Psoas muscle (tissue), 7 donors: ENCODE measurements at regions not wholly inside any gene's neighbourhood (a gene's known extent, or its start where the extent isn't known, plus 50 kb on each side); places are given as distances from the start of the nearest gene placed in this dataset.

ENCODE experiments used
- ATAC-seq, 4 donors: fragments of 200-7000 bp; cut with Tn5 transposase; one replicate each; pipeline ENCODE4 v1.9.1; 2020; ENCODE audit warnings: moderate library complexity in 3 of 4, mild to moderate bottlenecking in 2 of 4
- DNase-seq, 2 donors: peaks; one replicate each; pipeline ENCODE4 v3.0.0-alpha.2; 2020
- H3K27ac ChIP-seq: fragments of 200-600 bp; one replicate; pipeline ENCODE4 v1.8.0; 2022
- H3K27me3 ChIP-seq, 3 donors: fragments of 200-600 bp in 1 of 3; one replicate each; pipeline versions ENCODE4 v1.6.1 to v1.8.0; 2013 to 2022; ENCODE audit warnings: low read length in 2 of 3, mild to moderate bottlenecking in 2 of 3, moderate library complexity in 1 of 3; ENCODE audit not compliant: insufficient read depth in 3 of 3
- H3K36me3 ChIP-seq, 2 donors: fragments of 200-600 bp in 1 of 2; one replicate each; pipeline versions ENCODE4 v1.6.1 to v1.8.0; 2013 to 2022; ENCODE audit warnings: low read depth in 1 of 2, mild to moderate bottlenecking in 1 of 2, moderate library complexity in 1 of 2; ENCODE audit not compliant: insufficient read depth in 1 of 2
- H3K4me1 ChIP-seq: fragments of 200-600 bp; one replicate; pipeline ENCODE4 v1.8.0; 2022
- H3K4me3 ChIP-seq: fragments of 200-600 bp; one replicate; pipeline ENCODE4 v1.8.0; 2022; ENCODE audit warnings: mild to moderate bottlenecking
- H3K9me3 ChIP-seq: fragments of 200-600 bp; one replicate; pipeline ENCODE4 v1.8.0; 2022
- WGBS, 3 donors: extraction: QIAGEN DNeasy Blood & Tissue Kit; methylation state at CpG; one replicate each; pipeline versions ENCODE4 v1.1.6 to v1.1.7; 2013; 5-methylcytosine and 5-hydroxymethylcytosine counted together
- intact Hi-C, 2 donors: fragments of 100-400 bp; cut with DNase I; formaldehyde crosslinking; loops; one replicate each; pipeline versions ENCODE4 v1.11.0 to v1.14.2; 2022
- TF ChIP-seq, protein P1 (sequence below): fragments of 200-600 bp; IDR thresholded peaks from one replicate; pipeline ENCODE4 v1.8.0; 2022; ENCODE audit warnings: antibody characterized with exemption
- donor health status: healthy with polysubstance abuse.
- donor health status: DM: no; HTN: no; CAD: no; lungs with moderate emphysema.
- donor health status: Bipolar disorder and iron deficiency.
- donor health status: healthy.
- donor health status: DM: yes; HTN: yes; CAD: no.
- donor health status: DM: no; HTN: no; CAD: no.
- donor health status: DM: yes; HTN: yes; CAD: no.

DNA sequence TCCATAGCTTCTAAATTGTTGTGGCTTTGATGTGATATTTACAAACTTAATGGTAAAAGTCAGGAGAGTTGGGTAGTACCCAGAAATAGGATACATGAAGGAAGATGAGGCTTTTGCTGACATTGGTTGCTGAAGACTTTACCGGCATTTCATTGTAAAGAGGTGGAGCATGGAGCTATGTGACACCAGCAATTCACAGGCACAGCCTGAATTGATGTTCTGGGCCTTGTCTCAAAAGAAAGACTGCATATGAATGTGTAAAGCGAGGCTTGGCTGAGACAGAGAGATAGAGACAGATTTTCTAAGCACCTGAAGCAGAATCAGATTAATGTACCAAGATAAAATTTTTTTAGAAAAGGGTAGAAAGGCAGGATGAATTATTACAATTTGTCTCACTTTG, 864.9 kb upstream of the ID2 start:
- WGBS, 3 donors, result 72 to 78% (median 76%) methylated on average over 2 of the region's 2 CpGs
- intact Hi-C loops, result no loop called here

GRCh38 chr2:7819316-7819715, 862.5 kb upstream of the ID2 start:
- Histone ChIP-seq H3K9me3 (no peaks in the 10 kb centered on the region), H3K36me3 (no peaks in the 10 kb centered on the region), H3K4me1 (no peaks in the 10 kb centered on the region), H3K27ac (no peak overlapping the region), H3K4me3 (no peak overlapping the region), H3K27me3 (peaks cover 0 to 7% (median 4%) of the 10 kb centered on the region in 3 donors)
- ATAC-seq (no peak), DNase-seq (no peak)
- WGBS, 3 donors, result 81 to 88% (median 83%) methylated on average over 5 of the region's 5 CpGs
- TF ChIP-seq, protein P1, sequence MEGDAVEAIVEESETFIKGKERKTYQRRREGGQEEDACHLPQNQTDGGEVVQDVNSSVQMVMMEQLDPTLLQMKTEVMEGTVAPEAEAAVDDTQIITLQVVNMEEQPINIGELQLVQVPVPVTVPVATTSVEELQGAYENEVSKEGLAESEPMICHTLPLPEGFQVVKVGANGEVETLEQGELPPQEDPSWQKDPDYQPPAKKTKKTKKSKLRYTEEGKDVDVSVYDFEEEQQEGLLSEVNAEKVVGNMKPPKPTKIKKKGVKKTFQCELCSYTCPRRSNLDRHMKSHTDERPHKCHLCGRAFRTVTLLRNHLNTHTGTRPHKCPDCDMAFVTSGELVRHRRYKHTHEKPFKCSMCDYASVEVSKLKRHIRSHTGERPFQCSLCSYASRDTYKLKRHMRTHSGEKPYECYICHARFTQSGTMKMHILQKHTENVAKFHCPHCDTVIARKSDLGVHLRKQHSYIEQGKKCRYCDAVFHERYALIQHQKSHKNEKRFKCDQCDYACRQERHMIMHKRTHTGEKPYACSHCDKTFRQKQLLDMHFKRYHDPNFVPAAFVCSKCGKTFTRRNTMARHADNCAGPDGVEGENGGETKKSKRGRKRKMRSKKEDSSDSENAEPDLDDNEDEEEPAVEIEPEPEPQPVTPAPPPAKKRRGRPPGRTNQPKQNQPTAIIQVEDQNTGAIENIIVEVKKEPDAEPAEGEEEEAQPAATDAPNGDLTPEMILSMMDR, result no peak
- intact Hi-C loops, result no loop called here

More for the DNA sequence above, 864.9 kb upstream of the ID2 start:
- peaks cover 0 to 7% (median 4%) of the 10 kb centered on the region in 3 donors for H3K27me3 ChIP-seq
- no peak for DNase-seq
- no peaks in the 10 kb centered on the region for H3K36me3 ChIP-seq
- no peak overlapping the region for H3K4me3 ChIP-seq
- TF ChIP-seq, protein P1, result no peak
- H3K27ac ChIP-seq, result no peak overlapping the region
- no peaks in the 10 kb centered on the region for H3K4me1 ChIP-seq
- H3K9me3 ChIP-seq, result no peaks in the 10 kb centered on the region
- ATAC-seq, result no peak

- ATAC-seq (no peak), DNase-seq (no peak)
- TF ChIP-seq, protein P1, result no peak
- H3K27ac ChIP-seq, result no peak overlapping the region
- intact Hi-C loops, result no loop called here
- no peak overlapping the region for H3K4me3 ChIP-seq
- no peaks in the 10 kb centered on the region for H3K4me1 ChIP-seq
- H3K9me3 ChIP-seq, result no peaks in the 10 kb centered on the region
- 81 to 84% (median 82%) methylated on average over 4 of the region's 4 CpGs for WGBS, 3 donors
- H3K27me3 ChIP-seq, result peaks cover 0 to 7% (median 4%) of the 10 kb centered on the region in 3 donors
- H3K36me3 ChIP-seq, result no peaks in the 10 kb centered on the region
Measured at GRCh38 chr2:7819850-7820249, 862.0 kb upstream of the ID2 start.

GRCh38 chr2:7824211-7824610, 857.6 kb upstream of the ID2 start:
- WGBS, 3 donors, result 67 to 79% (median 78%) methylated on average over 2 of the region's 2 CpGs
- intact Hi-C loops, result no loop called here
- TF ChIP-seq, protein P1, result no peak
- H3K36me3 ChIP-seq, result no peaks in the 10 kb centered on the region
- DNase-seq, result no peak
- no peaks in the 10 kb centered on the region for H3K27me3 ChIP-seq
- H3K9me3 ChIP-seq, result no peaks in the 10 kb centered on the region
- no peak overlapping the region for H3K27ac ChIP-seq
- no peak overlapping the region for H3K4me3 ChIP-seq
- ATAC-seq, result no peak
- H3K4me1 ChIP-seq, result no peaks in the 10 kb centered on the region

GRCh38 chr2:7825591-7826312, 856.1 kb upstream of the ID2 start:
- no peak overlapping the region for H3K27ac ChIP-seq
- WGBS, 3 donors, result 84 to 88% (median 85%) methylated on average over 9 of the region's 9 CpGs
- intact Hi-C loops, result no loop called here
- no peak for ATAC-seq
- no peaks in the 10 kb centered on the region for H3K27me3 ChIP-seq
- H3K9me3 ChIP-seq, result no peaks in the 10 kb centered on the region
- TF ChIP-seq, protein P1, result no peak
- H3K4me3 ChIP-seq, result no peak overlapping the region
- DNase-seq, result no peak
- H3K4me1 ChIP-seq, result no peaks in the 10 kb centered on the region
- H3K36me3 ChIP-seq, result no peaks in the 10 kb centered on the region
